K562 (cell line): ENCODE measurements at regions not wholly inside any gene's neighbourhood (a gene's known extent, or its start where the extent isn't known, plus 50 kb on each side); places are given as distances from the start of the nearest gene placed in this dataset.

Experiments used
- ATAC-seq: fragments of 200-7000 bp; cut with Tn5 transposase; 3 replicates; pipeline ENCODE4 v1.9.1; 2020; ENCODE audit warnings: moderate library complexity
- BruUV-seq: library from RNA; stranded (reverse); fragments of 400-500 nt; replicated peaks from 2 replicates; lab custom pipeline; 2021; lab: Mats Ljungman, UMichigan
- CTCF ChIA-PET: fragments of 300-600 bp; formaldehyde crosslinking; extraction: SDS; loops from one replicate; lab custom pipeline; 2021; ENCODE audit warnings: low intra/inter-chr PET ratio; lab: Yijun Ruan, JAX
- POLR2A ChIA-PET: fragments of 300-600, 350-650 bp; sonication (Branson Sonifier 250); formaldehyde crosslinking; extraction: SDS; loops from one replicate; lab custom pipeline; 2021; ENCODE audit warnings: antibody characterized with exemption, inconsistent platforms; lab: Yijun Ruan, JAX
- DNase-seq, 4 experiments: peaks; one replicate each; pipeline versions ENCODE4 v3.0.0 to v3.0.0-alpha.2; 2011 to 2018; ENCODE audit warnings: low spot score in 3 of 4, mixed read lengths in 3 of 4; ENCODE audit errors: extremely low read depth in 1 of 4
- FAIRE-seq: peaks from 2 replicates; lab custom pipeline; 2011; peaks lifted over from hg19 to GRCh38; lab: Jason Lieb, UNC
- H2AFZ ChIP-seq: 2 replicates; pipeline ENCODE4 v1.6.0; 2011; ENCODE audit warnings: low read depth, low read length, control low read depth, inconsistent platforms
- H3K27ac ChIP-seq: fragments of 200-600 bp; 3 replicates; pipeline ENCODE4 v1.8.0; 2011; ENCODE audit warnings: low read depth, mild to moderate bottlenecking, control low read depth, inconsistent platforms, low read length, moderate library complexity, mixed read lengths; ENCODE audit errors: extremely low read depth
- H3K27me3 ChIP-seq, 2 experiments: fragments of 300-600 bp in 1 of 2; 2 replicates in 1 of 2; 3 replicates in 1 of 2; pipeline versions ENCODE4 v1.6.0 to v1.8.0; 2011; ENCODE audit warnings: inconsistent platforms in 2 of 2, low read length in 2 of 2, mild to moderate bottlenecking in 1 of 2, mixed read lengths in 1 of 2, moderate library complexity in 1 of 2; ENCODE audit not compliant: control insufficient read depth in 2 of 2, insufficient read depth in 2 of 2
- H3K36me3 ChIP-seq: fragments of 300-600 bp; 3 replicates; pipeline ENCODE4 v1.8.0; 2011; ENCODE audit warnings: mild to moderate bottlenecking, low read length, inconsistent platforms; ENCODE audit not compliant: control insufficient read depth, insufficient read depth
- H3K4me1 ChIP-seq, 2 experiments: fragments of 200-600 bp in 1 of 2; replicated peaks in 1 of 2; 2 replicates in 1 of 2; 3 replicates in 1 of 2; pipeline versions ENCODE4 v1.5.1 to v1.8.0; 2011; ENCODE audit warnings: inconsistent platforms in 2 of 2, low read length in 2 of 2, mild to moderate bottlenecking in 1 of 2, mixed read lengths in 1 of 2, moderate library complexity in 1 of 2; ENCODE audit not compliant: control insufficient read depth in 2 of 2, insufficient read depth in 2 of 2
- H3K4me2 ChIP-seq: 2 replicates; pipeline ENCODE4 v1.6.1; 2011; ENCODE audit warnings: low read length, control low read depth, inconsistent platforms, mixed read lengths; ENCODE audit not compliant: insufficient read depth
- H3K4me3 ChIP-seq: fragments of 200-600 bp; sonication (generic), shearing (Covaris generic); 2 replicates; pipeline ENCODE4 v1.5.1; 2016; ENCODE audit warnings: control low read depth, inconsistent platforms
- H3K79me2 ChIP-seq: fragments of 200-600 bp; 3 replicates; pipeline ENCODE4 v1.8.0; 2011; ENCODE audit warnings: low read length, inconsistent platforms; ENCODE audit not compliant: control insufficient read depth, insufficient read depth
- H3K9ac ChIP-seq, 2 experiments: 2 replicates each; pipeline versions ENCODE4 v1.6.0 to v1.6.1; 2011; ENCODE audit warnings: low read depth in 2 of 2, low read length in 2 of 2, control low read depth in 1 of 2, inconsistent platforms in 1 of 2, mild to moderate bottlenecking in 1 of 2, mixed read lengths in 1 of 2; ENCODE audit not compliant: insufficient read depth in 1 of 2
- H3K9me1 ChIP-seq: one replicate; pipeline ENCODE4 v1.6.0; 2011; ENCODE audit warnings: inconsistent platforms, mild to moderate bottlenecking, low read length, moderate library complexity; ENCODE audit not compliant: control insufficient read depth, insufficient read depth
- H3K9me3 ChIP-seq: replicated peaks from 2 replicates; pipeline ENCODE4 v1.5.1; 2011; ENCODE audit warnings: low read depth, low read length, inconsistent platforms; ENCODE audit not compliant: control insufficient read depth, insufficient read depth
- H4K20me1 ChIP-seq: replicated peaks from 2 replicates; pipeline ENCODE4 v1.6.1; 2011; ENCODE audit warnings: low read length, inconsistent platforms, mixed read lengths; ENCODE audit not compliant: control insufficient read depth, insufficient read depth
- BRD4 ChIP-seq: fragments of 200-600 bp; sonication (generic); IDR thresholded peaks from 2 replicates; pipeline ENCODE4 v1.6.1; 2017; ENCODE audit warnings: inconsistent platforms
- E2F3 ChIP-seq: fragments of 250-450 bp; sonication (Bioruptor Pico); IDR thresholded peaks from 2 replicates; pipeline ENCODE4 v1.4.0; 2020; ENCODE audit warnings: mild to moderate bottlenecking
- ELF4 ChIP-seq: fragments of 450-650 bp; formaldehyde crosslinking; IDR thresholded peaks from 2 replicates; pipeline ENCODE4 v1.4.0; 2022; ENCODE audit warnings: missing genetic modification characterization
- EZH2 ChIP-seq: IDR thresholded peaks from 2 replicates; pipeline ENCODE4 v1.6.1; 2012; ENCODE audit warnings: low read depth, mild to moderate bottlenecking, inconsistent platforms, low read length, borderline replicate concordance
- FOSL1 ChIP-seq: fragments of 200-800 bp; sonication (Bioruptor generic); conservative IDR thresholded peaks from 2 replicates; pipeline ENCODE4 v1.6.1; 2016; ENCODE audit warnings: missing genetic modification characterization, missing compliant biosample characterization
- KDM4B ChIP-seq, 2 experiments: fragments of 450-650 bp in 1 of 2; sonication (generic) in 1 of 2; IDR thresholded peaks; 2 replicates each; pipeline ENCODE4 v1.6.1; 2016 to 2017; ENCODE audit warnings: borderline replicate concordance in 2 of 2, antibody characterized with exemption in 1 of 2, low read depth in 1 of 2, mild to moderate bottlenecking in 1 of 2
- PATZ1 ChIP-seq: fragments of 250-450 bp; sonication (Bioruptor Pico); IDR thresholded peaks from 2 replicates; pipeline ENCODE4 v1.5.0; 2020; ENCODE audit warnings: mild to moderate bottlenecking, borderline replicate concordance
- SIN3A ChIP-seq, 2 experiments: fragments of 150-350 bp in 1 of 2; IDR thresholded peaks; 2 replicates each; pipeline ENCODE4 v1.6.1; 2011 to 2016; ENCODE audit warnings: borderline replicate concordance in 2 of 2, low read depth in 2 of 2, low read length in 2 of 2, mild to moderate bottlenecking in 2 of 2, moderate library complexity in 2 of 2; ENCODE audit not compliant: control insufficient read depth in 1 of 2
- SMAD1 ChIP-seq: fragments of 150-350 bp; IDR thresholded peaks from 2 replicates; pipeline ENCODE4 v1.6.1; 2014; ENCODE audit warnings: low read length, low read depth; ENCODE audit not compliant: partially characterized antibody
- SRSF7 ChIP-seq: fragments of 200-400 bp; formaldehyde crosslinking; optimal IDR thresholded peaks from 2 replicates; pipeline ENCODE3; 2017; ENCODE audit warnings: mild to moderate bottlenecking, low read depth, low read length
- ZNF655 ChIP-seq: fragments of 250-450 bp; sonication (Bioruptor Pico); IDR thresholded peaks from 2 replicates; pipeline ENCODE4 v1.5.0; 2021
- WGBS: fragments of 100-300 bp; shearing (Covaris generic); methylation state at CpG from one replicate; pipeline ENCODE4 v1.1.6; 2016; ENCODE audit warnings: low coverage, mixed read lengths; ENCODE audit not compliant: insufficient coverage; ENCODE audit errors: missing lambda C conversion rate; 5-methylcytosine and 5-hydroxymethylcytosine counted together
- in situ Hi-C: fragments of 300-500 bp; cut with MboI; formaldehyde crosslinking; loops from 4 replicates; pipeline ENCODE4 v1.15.0; 2018; ENCODE audit warnings: inconsistent platforms, mixed read lengths
- intact Hi-C: fragments of 100-400 bp; cut with micrococcal nuclease; formaldehyde crosslinking; loops from 2 replicates; pipeline ENCODE4 v1.14.2; 2022

GRCh38 chr2:217414429-217414828 lies 554.6 kb upstream of the TNP1 start:
- H3K9me1 ChIP-seq: no peaks in the 10 kb centered on the region
- ChIA-PET CTCF (no interaction called here), POLR2A (no interaction called here)
- WGBS: 2% methylated on average over 4 of the region's 4 CpGs
- BruUV-seq: no TSS peak
- DNase-seq: no peak
- no peak for ATAC-seq
- no peak for TF ChIP-seq SIN3A (IDR thresholded peaks at IDR 0.05; ENCODE audit: borderline replicate concordance in 2 of 2, control insufficient read depth in 1 of 2, low read depth in 2 of 2, low read length in 2 of 2)
- TF ChIP-seq SRSF7: no peak
- TF ChIP-seq KDM4B (IDR thresholded peaks at IDR 0.05; ENCODE audit: borderline replicate concordance in 2 of 2, low read depth in 1 of 2): no peak
- TF ChIP-seq EZH2: no peak
- TF ChIP-seq SMAD1: no peak
- no peak for TF ChIP-seq BRD4
- TF ChIP-seq, all 486 proteins: peak for 0
- Histone ChIP-seq H3K4me3 (no peak overlapping the region), H3K27me3 (no peaks in the 10 kb centered on the region), H3K4me1 (no peaks in the 10 kb centered on the region), H3K36me3 (no peaks in the 10 kb centered on the region), H3K9ac (no peak overlapping the region), H3K9me3 (no peaks in the 10 kb centered on the region), H3K79me2 (no peaks in the 10 kb centered on the region), H3K27ac (no peak overlapping the region), H3K4me2 (no peak overlapping the region), H4K20me1 (no peaks in the 10 kb centered on the region), H2AFZ (no peak overlapping the region)
- intact Hi-C loops: no loop called here
- FAIRE-seq: no peak
- in situ Hi-C loops: no loop called here

GRCh38 chr2:217413193-217413592 lies 553.3 kb upstream of the TNP1 start:
- FAIRE-seq (no peak), DNase-seq (no peak), ATAC-seq (no peak)
- ChIA-PET CTCF (no interaction called here), POLR2A (no interaction called here)
- Histone ChIP-seq H3K4me2 (no peak overlapping the region), H4K20me1 (no peaks in the 10 kb centered on the region), H3K4me1 (no peaks in the 10 kb centered on the region), H3K9ac (no peak overlapping the region), H3K9me3 (no peaks in the 10 kb centered on the region), H3K4me3 (no peak overlapping the region), H2AFZ (no peak overlapping the region), H3K9me1 (no peaks in the 10 kb centered on the region), H3K79me2 (no peaks in the 10 kb centered on the region), H3K27me3 (no peaks in the 10 kb centered on the region), H3K27ac (no peak overlapping the region), H3K36me3 (no peaks in the 10 kb centered on the region)
- no peak for TF ChIP-seq PATZ1 (CRISPR knock-in tag)
- no peak for TF ChIP-seq E2F3 (CRISPR knock-in tag)
- TF ChIP-seq FOSL1: 0 out of 2 replicates have a peak, but pooled peaks have one; percentile 15
- no peak for TF ChIP-seq ZNF655 (CRISPR knock-in tag)
- no peak for TF ChIP-seq ELF4 (CRISPR knock-in tag)
- WGBS: 0% methylated on average over 5 of the region's 5 CpGs
- no TSS peak for BruUV-seq
- in situ Hi-C loops: no loop called here
- intact Hi-C loops: no loop called here
